PC-9 (cell line): ENCODE measurements at regions not wholly inside any gene's neighbourhood (a gene's known extent, or its start where the extent isn't known, plus 50 kb on each side); places are given as distances from the start of the nearest gene placed in this dataset.
"Not testable (repeated sequence)": the region's sequence is repeated elsewhere in the genome, so short reads cannot be mapped to it uniquely, and the experiment has no call there.

Source experiments
- BruUV-seq: library from RNA; stranded (reverse); fragments of 400-500 nt; replicated peaks from 2 replicates; lab custom pipeline; 2021; lab: Mats Ljungman, UMichigan
- CTCF ChIA-PET: fragments of 300-600 bp; sonication (Branson Sonifier 250); formaldehyde crosslinking; loops from one replicate; lab custom pipeline; 2022; ENCODE audit warnings: antibody characterized with exemption; lab: Charles Lee
- POLR2A ChIA-PET: fragments of 300-600 bp; sonication (Branson Sonifier 250); formaldehyde crosslinking; loops from one replicate; lab custom pipeline; 2022; ENCODE audit warnings: antibody characterized with exemption; ENCODE audit not compliant: unreplicated experiment; lab: Charles Lee
- DNase-seq, 2 experiments: peaks; one replicate each; pipeline versions ENCODE4 v3.0.0 to v3.0.0-alpha.2; 2015 to 2022; ENCODE audit warnings: mixed read lengths in 1 of 2
- H2AFZ ChIP-seq: fragments of 200-600 bp; sonication (generic); 2 replicates; pipeline ENCODE4 v1.8.1; 2017; ENCODE audit warnings: antibody characterized with exemption
- H3F3A ChIP-seq: fragments of 200-600 bp; sonication (generic); 2 replicates; pipeline ENCODE4 v1.8.1; 2017; ENCODE audit warnings: antibody characterized with exemption, mild to moderate bottlenecking, low read depth; ENCODE audit not compliant: insufficient read depth
- H3K27ac ChIP-seq: fragments of 200-600 bp; sonication (generic); 2 replicates; pipeline ENCODE4 v1.6.1; 2016; ENCODE audit warnings: mixed run types
- H3K27me3 ChIP-seq: fragments of 200-600 bp; sonication (generic); 2 replicates; pipeline ENCODE4 v1.6.1; 2016; ENCODE audit warnings: low read depth, mixed run types; ENCODE audit not compliant: insufficient read depth
- H3K36me3 ChIP-seq: fragments of 200-600 bp; sonication (generic); 2 replicates; pipeline ENCODE4 v1.6.1; 2016; ENCODE audit warnings: low read depth, mixed run types
- H3K4me1 ChIP-seq: fragments of 200-600 bp; sonication (generic); replicated peaks from 2 replicates; pipeline ENCODE4 v1.6.1; 2016; ENCODE audit warnings: mixed run types; ENCODE audit not compliant: insufficient read depth
- H3K4me2 ChIP-seq: fragments of 200-600 bp; sonication (generic); 2 replicates; pipeline ENCODE4 v1.6.1; 2017; ENCODE audit warnings: mixed run types
- H3K4me3 ChIP-seq: fragments of 200-600 bp; sonication (generic); 2 replicates; pipeline ENCODE4 v1.6.1; 2016; ENCODE audit warnings: mixed run types
- H3K79me2 ChIP-seq: fragments of 200-600 bp; sonication (generic); 2 replicates; pipeline ENCODE4 v1.6.1; 2017; ENCODE audit warnings: low read depth, mixed run types
- H3K9me2 ChIP-seq: fragments of 200-600 bp; sonication (generic); 2 replicates; pipeline ENCODE4 v1.8.1; 2017; ENCODE audit warnings: mild to moderate bottlenecking; ENCODE audit not compliant: insufficient read depth
- H3K9me3 ChIP-seq: fragments of 200-600 bp; sonication (generic); 2 replicates; pipeline ENCODE4 v1.8.1; 2016; ENCODE audit warnings: low read depth; ENCODE audit not compliant: insufficient read depth
- H4K20me1 ChIP-seq: fragments of 200-600 bp; sonication (generic); 2 replicates; pipeline ENCODE4 v1.8.1; 2017; ENCODE audit not compliant: insufficient read depth
- EZH2 ChIP-seq: fragments of 200-600 bp; sonication (generic); IDR thresholded peaks from 2 replicates; pipeline ENCODE4 v1.8.0; 2017; ENCODE audit warnings: antibody characterized with exemption, low read depth
- intact Hi-C: fragments of 100-400 bp; cut with micrococcal nuclease; formaldehyde crosslinking; loops from one replicate; pipeline ENCODE4 v1.10.0; 2022; ENCODE audit not compliant: unreplicated experiment
- TF ChIP-seq, protein P1 (sequence below): fragments of 200-600 bp; sonication (generic); conservative IDR thresholded peaks from 2 replicates; pipeline ENCODE4 v1.6.1; 2017; ENCODE audit warnings: mixed run types, antibody characterized with exemption, mild to moderate bottlenecking, moderate library complexity

DNA sequence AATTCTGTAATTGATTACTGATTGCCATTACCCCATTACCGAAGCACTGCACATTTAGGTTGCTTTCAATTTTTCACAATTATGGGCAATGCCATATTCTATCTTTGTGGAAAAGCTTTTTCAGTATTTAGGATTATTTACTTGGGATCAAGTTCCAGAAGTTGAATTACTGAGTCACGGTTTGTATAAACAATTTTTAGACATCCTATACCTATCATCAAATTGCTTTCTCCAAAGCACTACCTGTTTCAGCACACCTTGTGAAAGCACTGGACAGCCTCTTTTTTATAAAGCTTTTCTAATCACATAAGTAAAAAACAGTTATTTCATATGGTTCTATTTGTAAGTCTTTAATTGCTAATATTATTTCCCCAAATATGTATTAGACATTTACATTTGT lies 221.5 kb upstream of the CAND1 start:
- no peaks in the 10 kb centered on the region for H3K27me3 ChIP-seq
- ChIA-PET CTCF (interaction anchor here (0.6 kb wide), 1 partner anchor 20 kb away, joined by 4 read pairs; no protein-coding TSS in a partner anchor), POLR2A (no interaction called here)
- intact Hi-C loops = no loop called here
- 0 out of 2 replicates have a peak, but pooled peaks cover 4% of the 10 kb centered on the region for H3K79me2 ChIP-seq
- H3K27ac ChIP-seq = no peak overlapping the region
- no peaks in the 10 kb centered on the region for H4K20me1 ChIP-seq
- H3K4me1 ChIP-seq = peaks cover 16% of the 10 kb centered on the region
- H3K36me3 ChIP-seq = no peaks in the 10 kb centered on the region
- H3F3A ChIP-seq = 0 out of 2 replicates have a peak, but pooled peaks cover 4% of the 10 kb centered on the region
- no peak for DNase-seq
- H3K4me3 ChIP-seq = no peak overlapping the region
- no peak overlapping the region for H2AFZ ChIP-seq
- no TSS peak for BruUV-seq
- H3K9me2 ChIP-seq = no peaks in the 10 kb centered on the region
- TF ChIP-seq EZH2 = no peak
- TF ChIP-seq, protein P1, sequence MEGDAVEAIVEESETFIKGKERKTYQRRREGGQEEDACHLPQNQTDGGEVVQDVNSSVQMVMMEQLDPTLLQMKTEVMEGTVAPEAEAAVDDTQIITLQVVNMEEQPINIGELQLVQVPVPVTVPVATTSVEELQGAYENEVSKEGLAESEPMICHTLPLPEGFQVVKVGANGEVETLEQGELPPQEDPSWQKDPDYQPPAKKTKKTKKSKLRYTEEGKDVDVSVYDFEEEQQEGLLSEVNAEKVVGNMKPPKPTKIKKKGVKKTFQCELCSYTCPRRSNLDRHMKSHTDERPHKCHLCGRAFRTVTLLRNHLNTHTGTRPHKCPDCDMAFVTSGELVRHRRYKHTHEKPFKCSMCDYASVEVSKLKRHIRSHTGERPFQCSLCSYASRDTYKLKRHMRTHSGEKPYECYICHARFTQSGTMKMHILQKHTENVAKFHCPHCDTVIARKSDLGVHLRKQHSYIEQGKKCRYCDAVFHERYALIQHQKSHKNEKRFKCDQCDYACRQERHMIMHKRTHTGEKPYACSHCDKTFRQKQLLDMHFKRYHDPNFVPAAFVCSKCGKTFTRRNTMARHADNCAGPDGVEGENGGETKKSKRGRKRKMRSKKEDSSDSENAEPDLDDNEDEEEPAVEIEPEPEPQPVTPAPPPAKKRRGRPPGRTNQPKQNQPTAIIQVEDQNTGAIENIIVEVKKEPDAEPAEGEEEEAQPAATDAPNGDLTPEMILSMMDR = no peak
- H3K4me2 ChIP-seq = no peak overlapping the region
- H3K9me3 ChIP-seq = no peaks in the 10 kb centered on the region; the same call in 1 of the 2 replicates

DNA sequence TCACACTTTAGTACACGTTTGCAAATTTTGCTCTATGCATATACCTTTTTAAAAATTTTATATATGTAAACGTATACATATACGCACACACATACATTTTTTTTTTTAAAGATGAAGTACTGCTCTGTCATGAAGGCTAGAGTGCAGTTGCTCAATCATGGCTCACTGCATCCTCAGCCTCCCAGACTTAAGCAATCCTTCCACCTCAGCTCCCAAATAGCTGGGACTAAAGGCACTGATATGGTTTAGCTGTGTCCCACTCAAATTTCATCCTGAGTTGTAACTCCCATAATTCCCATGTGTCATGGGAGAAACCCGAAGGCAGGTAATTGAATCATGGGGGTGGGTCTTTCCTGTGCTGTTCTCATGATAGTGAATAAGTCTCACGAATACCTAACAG lies 220.8 kb upstream of the CAND1 start:
- Histone ChIP-seq H3K27ac (no peak overlapping the region), H3K9me3 (no peaks in the 10 kb centered on the region; the same call in 1 of the 2 replicates), H3K4me3 (no peak overlapping the region), H2AFZ (no peak overlapping the region), H3K79me2 (0 out of 2 replicates have a peak, but pooled peaks cover 2% of the 10 kb centered on the region), H3K9me2 (no peaks in the 10 kb centered on the region), H3K4me2 (no peak overlapping the region), H3K36me3 (no peaks in the 10 kb centered on the region), H3K27me3 (no peaks in the 10 kb centered on the region), H4K20me1 (no peaks in the 10 kb centered on the region), H3F3A (0 out of 2 replicates have a peak, but pooled peaks cover 4% of the 10 kb centered on the region), H3K4me1 (peaks cover 16% of the 10 kb centered on the region; the same call in 1 of the 2 replicates)
- TF ChIP-seq, protein P1 = no peak
- TF ChIP-seq EZH2 = no peak
- CTCF ChIA-PET = interaction anchor here (0.7 kb wide), 1 partner anchor 67 kb away, joined by 3 read pairs; no protein-coding TSS in a partner anchor
- no peak for DNase-seq
- no TSS peak for BruUV-seq
- POLR2A ChIA-PET = no interaction called here
- intact Hi-C loops = no loop called here

DNA sequence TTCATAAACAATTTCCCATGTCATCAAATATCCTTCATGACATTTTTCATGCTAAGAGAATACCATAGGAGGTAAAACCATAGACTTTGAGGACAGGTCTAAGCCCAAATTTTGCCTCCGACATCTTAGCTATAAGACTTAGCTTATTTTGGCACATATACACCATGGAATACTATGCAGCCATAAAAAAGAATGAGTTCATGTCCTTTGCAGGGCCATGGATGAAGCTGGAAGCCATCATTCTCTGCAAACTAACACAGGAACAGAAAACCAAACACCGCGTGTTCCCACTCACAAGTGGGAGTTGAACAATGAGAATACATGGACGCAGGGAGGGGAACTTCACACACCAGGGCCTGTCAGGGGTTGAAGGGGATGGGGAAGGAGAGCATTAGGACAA lies 220.0 kb upstream of the CAND1 start:
- H3K4me2 ChIP-seq, H3K36me3 ChIP-seq, BruUV-seq, H2AFZ ChIP-seq, intact Hi-C loops, DNase-seq, H3K27me3 ChIP-seq, H3F3A ChIP-seq, H3K79me2 ChIP-seq, CTCF ChIA-PET, H3K4me3 ChIP-seq, H3K27ac ChIP-seq, H3K9me2 ChIP-seq, H4K20me1 ChIP-seq, H3K9me3 ChIP-seq, POLR2A ChIA-PET: not testable (repeated sequence)
- H3K4me1 ChIP-seq = peaks cover 16% of the 10 kb centered on the region; the same call in 1 of the 2 replicates
